ENCODE measurements at regions not wholly inside any gene's neighbourhood (a gene's known extent, or its start where the extent isn't known, plus 50 kb on each side); places are given as distances from the start of the nearest gene placed in this dataset.

DNA sequence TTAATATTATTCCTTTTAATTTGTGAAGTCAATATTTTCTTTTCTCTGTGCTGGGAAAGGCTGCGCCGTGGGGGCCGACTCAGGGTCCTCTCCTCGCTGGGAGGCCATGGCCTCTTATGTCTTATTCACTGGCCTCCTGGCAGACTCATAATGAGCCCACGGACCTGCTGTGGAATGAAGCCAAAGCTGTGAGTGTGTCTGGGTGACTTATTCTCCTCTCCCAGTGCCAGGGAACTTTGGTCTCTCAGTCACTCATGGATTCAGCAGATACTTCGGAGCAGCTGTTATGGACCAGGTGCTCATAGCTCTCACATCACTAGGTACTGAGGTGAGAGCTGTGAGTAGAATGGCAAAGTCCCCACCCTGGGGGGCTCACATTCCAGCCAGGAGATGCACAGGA is 297.6 kb downstream of the CDH26 start:
- no peak for FAIRE-seq

GRCh38 chr20:60256811-60257210 is 298.6 kb downstream of the CDH26 start:
- FAIRE-seq (no peak), DNase-seq (no peak)
- intact Hi-C loops (cut with DNase I) = no loop called here
- Histone ChIP-seq H3K27me3 (ENCODE audit: control insufficient read depth, insufficient read depth, low read length) (no peaks in the 10 kb centered on the region), H3K9me3 (ENCODE audit: control insufficient read depth in 2 of 3, insufficient read depth in 1 of 3, low read length in 3 of 3) (no peaks in the 10 kb centered on the region), H3K9ac (ENCODE audit: low read length in 3 of 3) (no peak overlapping the region), H3K4me1 (ENCODE audit: control insufficient read depth in 2 of 3, insufficient read depth in 2 of 3, low read depth in 1 of 3, low read length in 3 of 3) (peaks cover 0 to 7% (median 0%) of the 10 kb centered on the region in 3 donors), H3K36me3 (ENCODE audit: control insufficient read depth in 2 of 3, insufficient read depth in 3 of 3, low read length in 3 of 3) (no peaks in the 10 kb centered on the region), H3K27ac (ENCODE audit: low read depth in 2 of 2, low read length in 2 of 2) (no peak overlapping the region), H3K4me3 (ENCODE audit: low read length in 3 of 3) (no peak overlapping the region)
- TF ChIP-seq CTCF (IDR thresholded peaks at IDR 0.05; ENCODE audit: borderline replicate concordance, extremely low read depth, insufficient read depth) = no peak

More for the DNA sequence above, 297.6 kb downstream of the CDH26 start:
- no peaks in the 10 kb centered on the region for H3K9me3 ChIP-seq (ENCODE audit: control insufficient read depth in 2 of 3, insufficient read depth in 1 of 3, low read length in 3 of 3)
- H3K36me3 ChIP-seq (ENCODE audit: control insufficient read depth in 2 of 3, insufficient read depth in 3 of 3, low read length in 3 of 3) = no peaks in the 10 kb centered on the region
- no peak for DNase-seq
- no peak overlapping the region for H3K27ac ChIP-seq (ENCODE audit: low read depth in 2 of 2, low read length in 2 of 2)
- H3K27me3 ChIP-seq (ENCODE audit: control insufficient read depth, insufficient read depth, low read length) = no peaks in the 10 kb centered on the region
- no peak overlapping the region for H3K9ac ChIP-seq (ENCODE audit: low read length in 3 of 3)
- peaks cover 0 to 7% (median 0%) of the 10 kb centered on the region in 3 donors for H3K4me1 ChIP-seq (ENCODE audit: control insufficient read depth in 2 of 3, insufficient read depth in 2 of 3, low read depth in 1 of 3, low read length in 3 of 3)
- intact Hi-C loops (cut with DNase I) = no loop called here
- no peak overlapping the region for H3K4me3 ChIP-seq (ENCODE audit: low read length in 3 of 3)
- TF ChIP-seq CTCF (IDR thresholded peaks at IDR 0.05; ENCODE audit: borderline replicate concordance, extremely low read depth, insufficient read depth) = no peak

DNA sequence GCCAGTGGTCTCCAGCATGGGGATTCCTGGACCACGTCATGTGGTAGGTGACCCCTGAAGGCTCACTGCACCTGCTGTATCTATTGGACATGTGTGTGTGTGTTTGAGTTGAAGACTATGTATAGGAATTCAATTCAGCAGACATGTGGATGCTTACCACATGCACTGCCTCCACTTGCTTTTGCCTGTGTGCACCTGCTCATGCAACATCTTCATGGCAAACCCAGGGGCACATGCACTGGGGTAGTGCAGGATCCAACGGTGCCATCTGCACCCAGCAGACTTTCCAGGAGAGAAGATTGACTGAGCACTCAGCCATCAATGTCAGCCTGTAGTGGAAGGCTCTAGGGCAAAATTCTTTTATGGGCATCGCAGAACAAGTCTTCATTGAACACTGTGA is 299.4 kb downstream of the CDH26 start:
- Histone ChIP-seq H3K9me3 (ENCODE audit: control insufficient read depth in 2 of 3, insufficient read depth in 1 of 3, low read length in 3 of 3) (no peaks in the 10 kb centered on the region), H3K9ac (ENCODE audit: low read length in 3 of 3) (no peak overlapping the region), H3K36me3 (ENCODE audit: control insufficient read depth in 2 of 3, insufficient read depth in 3 of 3, low read length in 3 of 3) (no peaks in the 10 kb centered on the region), H3K27me3 (ENCODE audit: control insufficient read depth, insufficient read depth, low read length) (no peaks in the 10 kb centered on the region), H3K27ac (ENCODE audit: low read depth in 2 of 2, low read length in 2 of 2) (no peak overlapping the region), H3K4me3 (ENCODE audit: low read length in 3 of 3) (no peak overlapping the region), H3K4me1 (ENCODE audit: control insufficient read depth in 2 of 3, insufficient read depth in 2 of 3, low read depth in 1 of 3, low read length in 3 of 3) (peaks cover 0 to 7% (median 0%) of the 10 kb centered on the region in 3 donors)
- FAIRE-seq (no peak), DNase-seq (no peak)
- TF ChIP-seq CTCF (IDR thresholded peaks at IDR 0.05; ENCODE audit: borderline replicate concordance, extremely low read depth, insufficient read depth) = no peak
- intact Hi-C loops (cut with DNase I) = no loop called here

DNA sequence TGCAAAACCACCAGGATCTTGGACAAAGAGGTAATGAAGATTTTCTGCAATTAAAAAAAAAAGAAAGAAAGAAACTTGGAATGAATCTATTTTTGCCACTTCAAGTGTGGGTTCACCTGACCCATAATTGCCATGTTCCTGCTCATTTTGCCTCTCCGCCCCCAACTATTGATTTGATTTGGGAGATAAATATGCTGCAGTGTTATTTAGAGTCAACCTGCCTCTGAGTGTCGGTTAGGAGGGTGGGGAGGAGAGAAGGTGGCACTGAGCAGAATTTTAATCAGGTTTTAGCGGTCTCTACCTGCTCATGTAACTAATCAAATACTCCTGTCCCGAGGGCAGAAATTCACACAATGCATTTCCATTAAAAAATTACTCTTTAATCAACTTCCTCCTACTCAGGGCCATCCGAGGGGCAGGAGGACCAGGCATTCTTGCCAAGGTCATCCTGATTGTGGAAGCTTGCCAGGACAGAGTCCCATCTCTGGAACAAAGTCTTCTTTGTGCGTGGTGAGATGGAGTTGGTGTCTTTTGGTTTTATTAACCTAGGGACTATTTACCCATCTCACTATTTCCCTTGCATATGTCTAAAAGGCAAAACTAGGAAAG is 300.1 kb downstream of the CDH26 start:
- no peak for TF ChIP-seq CTCF (IDR thresholded peaks at IDR 0.05; ENCODE audit: borderline replicate concordance, extremely low read depth, insufficient read depth)
- Histone ChIP-seq H3K9ac (ENCODE audit: low read length in 3 of 3) (no peak overlapping the region), H3K27me3 (ENCODE audit: control insufficient read depth, insufficient read depth, low read length) (no peaks in the 10 kb centered on the region), H3K4me1 (ENCODE audit: control insufficient read depth in 2 of 3, insufficient read depth in 2 of 3, low read depth in 1 of 3, low read length in 3 of 3) (peaks cover 0 to 7% (median 0%) of the 10 kb centered on the region in 3 donors), H3K4me3 (ENCODE audit: low read length in 3 of 3) (no peak overlapping the region), H3K9me3 (ENCODE audit: control insufficient read depth in 2 of 3, insufficient read depth in 1 of 3, low read length in 3 of 3) (no peaks in the 10 kb centered on the region), H3K27ac (ENCODE audit: low read depth in 2 of 2, low read length in 2 of 2) (no peak overlapping the region), H3K36me3 (ENCODE audit: control insufficient read depth in 2 of 3, insufficient read depth in 3 of 3, low read length in 3 of 3) (no peaks in the 10 kb centered on the region)
- intact Hi-C loops (cut with DNase I) = no loop called here
- no peak for FAIRE-seq
- DNase-seq = no peak

Data from kidney (tissue), 13 donors.